RCC 7860 (cell line): ENCODE measurements at regions not wholly inside any gene's neighbourhood (a gene's known extent, or its start where the extent isn't known, plus 50 kb on each side); places are given as distances from the start of the nearest gene placed in this dataset.
"Not testable (repeated sequence)": the region's sequence is repeated elsewhere in the genome, so short reads cannot be mapped to it uniquely, and the experiment has no call there.

Experiments
- DNase-seq: peaks from one replicate; pipeline ENCODE4 v3.0.0-alpha.2; 2015; ENCODE audit warnings: low spot score
- FAIRE-seq: peaks from 2 replicates; lab custom pipeline; 2012; peaks lifted over from hg19 to GRCh38; lab: Jason Lieb, UNC

GRCh38 chr4:178137732-178138471 is 695.7 kb upstream of the AGA start:
- FAIRE-seq: no peak
- no peak for DNase-seq

GRCh38 chr4:178138491-178138890 is 696.3 kb upstream of the AGA start:
- DNase-seq (no peak), FAIRE-seq (no peak)

GRCh38 chr4:178140326-178140915 is 698.2 kb upstream of the AGA start:
- DNase-seq (no peak), FAIRE-seq (no peak)

GRCh38 chr4:178142724-178143123 is 700.5 kb upstream of the AGA start:
- DNase-seq: no peak
- FAIRE-seq: no peak

GRCh38 chr4:178148106-178148505 is 705.9 kb upstream of the AGA start:
- FAIRE-seq (no peak), DNase-seq (no peak)

- FAIRE-seq (no peak), DNase-seq (no peak)
Observed at GRCh38 chr4:178165251-178165950, 723.2 kb upstream of the AGA start.

- DNase-seq: no peak
- no peak for FAIRE-seq
Observed at GRCh38 chr4:178165951-178166308, 723.7 kb upstream of the AGA start.

GRCh38 chr4:178173771-178174170 is 731.5 kb upstream of the AGA start:
- no peak for FAIRE-seq
- DNase-seq: no peak

- DNase-seq: no peak
- FAIRE-seq: no peak
Observed at GRCh38 chr4:178174756-178175155, 732.5 kb upstream of the AGA start.

- FAIRE-seq (no peak), DNase-seq (no peak)
Observed at GRCh38 chr4:178185517-178185916, 743.3 kb upstream of the AGA start.

GRCh38 chr4:178192611-178193010 is 750.4 kb upstream of the AGA start:
- no peak for DNase-seq
- no peak for FAIRE-seq

- FAIRE-seq: no peak
- DNase-seq: no peak
Observed at GRCh38 chr4:178196751-178197374, 754.6 kb upstream of the AGA start.

GRCh38 chr4:178198691-178199090 is 756.5 kb upstream of the AGA start:
- DNase-seq (no peak), FAIRE-seq (no peak)

GRCh38 chr4:178202422-178202821 is 760.2 kb upstream of the AGA start:
- no peak for DNase-seq
- no peak for FAIRE-seq

- DNase-seq (peak; percentile 4), FAIRE-seq (no peak)
Observed at GRCh38 chr4:178205826-178206225, 763.6 kb upstream of the AGA start.

- FAIRE-seq: no peak
- no peak for DNase-seq
Observed at GRCh38 chr4:178215309-178215708, 773.1 kb upstream of the AGA start.

GRCh38 chr4:178215763-178216162 is 773.5 kb upstream of the AGA start:
- FAIRE-seq: no peak
- no peak for DNase-seq

GRCh38 chr4:178226421-178226820 is 784.2 kb upstream of the AGA start:
- not testable (repeated sequence) for FAIRE-seq, DNase-seq

- no peak for FAIRE-seq
- DNase-seq: no peak
Observed at GRCh38 chr4:178233906-178234305, 791.7 kb upstream of the AGA start.

GRCh38 chr4:178240891-178241290 is 798.7 kb upstream of the AGA start:
- no peak for DNase-seq
- FAIRE-seq: no peak

GRCh38 chr4:178241601-178242118 is 799.4 kb upstream of the AGA start:
- FAIRE-seq: no peak
- DNase-seq: no peak
